HG03135 (cell line): ENCODE measurements at regions not wholly inside any gene's neighbourhood (a gene's known extent, or its start where the extent isn't known, plus 50 kb on each side); places are given as distances from the start of the nearest gene placed in this dataset.

ENCODE experiments used
- ATAC-seq: cut with Tn5 transposase; IDR thresholded peaks from one replicate; pipeline ENCODE4 v1.9.1; 2021; ENCODE audit warnings: mild to moderate bottlenecking, moderate library complexity; ENCODE audit not compliant: unreplicated experiment

DNA sequence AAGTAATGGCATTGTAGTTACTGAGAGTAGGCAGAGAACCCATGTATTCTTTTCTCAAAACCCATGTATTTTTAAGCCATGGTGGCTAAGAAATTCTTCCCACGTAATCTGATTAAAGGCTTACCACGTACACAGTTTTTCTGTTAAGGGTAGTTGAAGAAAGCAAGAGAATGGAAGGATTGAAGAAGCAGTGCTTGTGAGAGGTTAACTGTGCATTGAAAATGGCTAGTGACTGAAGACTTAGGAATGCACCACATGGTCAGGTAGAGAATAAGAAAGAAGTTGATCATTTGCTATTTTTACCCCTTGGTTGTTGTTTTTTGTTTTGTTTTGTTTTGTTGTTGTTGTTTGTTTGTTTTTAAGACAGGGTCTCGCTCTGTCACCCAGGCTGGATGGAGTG lies 178.9 kb upstream of the SNX7 start:
- ATAC-seq: no peak

DNA sequence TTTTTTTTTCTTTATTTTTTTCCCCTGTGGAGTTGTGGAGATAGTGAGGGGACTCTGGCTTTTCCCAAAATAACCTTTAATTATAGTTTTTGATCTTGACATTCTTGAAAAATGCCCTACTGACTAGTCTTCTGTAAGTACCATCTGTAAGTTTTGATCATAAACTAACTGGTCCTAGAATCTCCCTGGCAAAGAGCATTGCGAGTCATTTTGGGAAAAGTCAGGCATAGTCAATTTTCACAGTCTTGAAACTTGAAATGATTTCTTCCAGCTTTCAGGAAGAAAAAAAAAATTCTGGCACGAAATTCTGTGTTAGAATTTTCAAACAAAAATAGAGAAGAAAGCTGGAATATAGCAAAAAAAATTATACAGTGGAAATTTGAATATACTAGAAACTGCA lies 181.2 kb upstream of the SNX7 start:
- ATAC-seq: no peak

DNA sequence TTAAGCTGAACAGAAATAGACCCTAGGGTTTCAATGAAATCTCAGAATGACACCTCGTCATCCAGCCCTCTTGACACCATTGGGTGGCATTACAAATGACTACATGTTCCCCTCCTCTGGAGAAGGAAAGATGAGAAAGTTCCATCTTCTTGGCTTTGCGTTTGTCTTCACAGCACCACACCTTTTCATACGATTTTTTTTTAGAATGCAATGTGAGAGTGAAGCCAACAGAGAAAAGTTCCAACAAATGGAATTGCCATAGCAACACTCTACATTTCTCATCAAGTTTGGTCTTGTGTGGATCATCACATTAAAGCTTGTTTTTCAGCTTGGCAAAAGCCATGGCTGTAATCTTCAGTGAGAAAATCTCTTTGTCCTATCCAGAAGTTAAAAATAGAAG lies 183.4 kb upstream of the SNX7 start:
- no peak for ATAC-seq

DNA sequence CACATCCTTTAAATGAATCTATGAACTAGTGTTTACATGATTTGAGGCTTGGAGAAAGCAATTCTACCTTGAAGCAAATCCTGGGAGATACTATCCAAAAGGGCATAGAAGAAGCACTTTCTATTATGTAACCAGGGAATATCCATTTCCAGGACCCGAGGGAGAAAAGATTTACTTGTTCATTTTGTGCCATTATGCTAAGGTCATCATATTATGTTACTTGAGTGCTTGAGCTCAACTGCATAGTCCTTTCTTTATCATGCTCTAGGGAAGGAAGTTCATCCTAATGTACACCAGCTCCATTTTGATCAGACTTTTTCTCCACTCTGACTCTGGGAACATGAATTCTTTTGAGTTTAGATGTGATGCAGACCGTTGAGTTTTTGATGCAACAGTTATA lies 188.6 kb upstream of the SNX7 start:
- no peak for ATAC-seq

DNA sequence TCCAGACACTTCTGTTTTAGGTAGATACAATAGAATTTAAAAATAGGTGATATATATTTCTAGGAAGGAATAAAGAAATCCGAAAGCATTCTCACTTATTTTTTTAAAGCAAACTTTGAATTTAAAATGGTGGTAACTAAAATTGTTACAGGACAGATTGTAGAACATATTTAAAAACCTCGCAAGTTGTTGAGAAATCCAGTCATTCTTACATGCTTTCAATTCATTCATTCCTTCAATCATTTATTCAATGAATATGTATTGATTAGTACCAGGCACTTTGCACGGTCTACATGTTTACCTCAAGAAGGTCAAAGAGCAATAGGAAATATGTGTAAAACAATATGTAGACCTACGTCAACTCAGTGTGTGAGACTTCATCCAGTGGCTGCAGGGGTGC lies 189.9 kb upstream of the SNX7 start:
- no peak for ATAC-seq

DNA sequence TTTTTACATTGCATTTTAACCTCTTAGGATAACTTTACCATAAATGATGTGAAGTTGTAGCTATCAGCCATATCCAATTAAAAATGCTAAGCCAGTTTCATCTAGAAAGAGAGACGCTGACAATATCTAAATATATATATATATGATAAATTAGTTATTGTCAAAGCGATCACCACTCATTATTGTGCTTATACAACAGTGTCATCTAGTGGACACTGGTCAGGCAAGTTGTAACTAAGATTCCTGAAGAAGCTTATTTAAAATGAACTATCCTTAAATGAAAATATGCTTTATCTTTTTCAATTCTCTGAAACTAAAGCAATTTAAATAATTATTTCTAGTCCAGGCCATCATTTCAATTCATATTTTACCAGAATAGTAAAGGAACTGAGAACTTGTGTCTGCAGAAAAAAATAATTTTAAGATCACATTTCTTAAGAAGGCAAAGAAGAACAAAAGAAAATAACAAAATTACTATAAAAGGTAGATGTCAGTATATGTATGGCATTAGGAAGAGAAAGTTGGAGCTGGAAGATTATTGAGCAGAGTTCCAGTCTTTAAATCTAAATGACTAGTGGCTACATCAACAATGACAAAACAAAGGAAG lies 193.3 kb upstream of the SNX7 start:
- ATAC-seq: no peak

DNA sequence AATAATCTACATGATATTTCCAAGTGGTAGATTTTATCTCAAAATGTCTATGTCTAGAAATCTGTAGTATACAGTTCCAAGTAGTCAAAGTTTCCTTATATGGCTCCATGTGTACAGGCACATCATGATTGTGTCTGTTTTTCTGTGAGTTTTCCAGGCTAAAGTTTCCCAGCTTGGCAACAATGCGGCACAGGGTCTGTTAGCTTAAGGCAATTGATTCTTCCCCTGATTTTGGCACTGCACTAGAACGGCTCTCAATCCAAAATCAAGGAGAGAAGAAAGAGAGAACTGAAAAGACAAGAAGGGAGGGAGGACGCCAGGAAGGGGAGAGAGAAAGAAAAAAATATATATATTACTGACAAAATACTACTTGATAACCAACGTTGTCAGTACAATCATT lies 193.9 kb upstream of the SNX7 start:
- no peak for ATAC-seq

DNA sequence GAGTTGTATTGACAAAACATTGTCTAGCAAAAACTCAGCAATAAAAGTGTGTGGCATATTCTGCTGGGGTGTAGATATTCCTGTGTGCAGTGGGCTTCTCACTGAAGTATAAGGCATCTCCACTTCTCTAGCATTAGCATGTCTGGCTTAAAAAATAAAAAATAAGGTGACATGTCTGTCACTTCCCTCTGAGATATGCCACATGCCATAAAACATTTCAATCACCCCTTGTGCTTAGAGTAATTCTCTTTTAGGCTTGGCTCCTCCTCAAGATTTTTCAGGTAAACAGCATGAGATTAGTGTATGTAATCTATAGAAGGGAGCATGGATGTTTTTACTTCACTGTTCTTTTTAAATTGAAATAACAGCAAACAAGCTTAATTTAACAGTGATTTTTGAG lies 194.4 kb upstream of the SNX7 start:
- ATAC-seq: no peak

DNA sequence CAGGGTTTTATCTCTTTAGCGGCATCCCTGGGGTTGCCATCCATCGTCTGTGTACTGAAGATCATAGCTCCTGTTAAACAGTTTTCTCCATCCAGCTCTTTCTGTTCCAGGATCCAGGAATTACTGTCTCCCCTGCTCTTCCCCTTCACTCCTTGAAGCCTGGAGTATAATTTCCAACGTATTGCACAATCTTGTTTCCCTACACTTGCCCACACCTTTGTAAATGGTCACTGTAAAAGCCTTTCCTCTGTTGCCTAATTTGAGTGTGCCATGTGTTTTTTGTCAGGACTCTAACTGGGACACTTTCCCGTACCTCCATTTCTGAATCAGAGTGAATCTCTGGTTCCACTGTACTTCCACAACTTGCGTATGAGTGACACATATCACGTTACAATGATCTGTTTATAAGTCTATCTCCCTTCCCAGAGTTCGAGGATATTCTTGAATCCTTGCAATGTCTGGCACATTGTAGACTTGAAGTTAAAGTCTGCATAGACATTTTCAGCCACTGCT lies 199.6 kb upstream of the SNX7 start:
- no peak for ATAC-seq

DNA sequence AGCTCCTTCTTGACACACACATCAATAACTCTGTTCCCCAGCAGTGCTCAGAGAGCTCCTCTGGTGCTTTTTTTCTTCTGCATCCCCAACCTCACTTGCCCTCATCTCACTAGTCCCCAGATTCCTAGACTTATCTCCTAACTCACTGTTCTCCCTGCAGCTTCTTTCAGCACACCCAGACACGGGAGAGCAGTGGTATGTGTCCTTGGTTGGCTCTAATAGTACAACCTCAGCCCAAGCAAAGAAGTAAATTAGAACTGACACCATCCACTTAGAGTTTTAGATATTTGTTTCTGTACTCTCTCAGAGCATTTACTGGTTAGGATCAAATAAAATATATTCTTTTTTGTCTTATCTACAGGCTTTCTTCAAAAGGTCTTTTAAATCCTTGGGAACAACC lies 201.4 kb upstream of the SNX7 start:
- ATAC-seq: no peak

DNA sequence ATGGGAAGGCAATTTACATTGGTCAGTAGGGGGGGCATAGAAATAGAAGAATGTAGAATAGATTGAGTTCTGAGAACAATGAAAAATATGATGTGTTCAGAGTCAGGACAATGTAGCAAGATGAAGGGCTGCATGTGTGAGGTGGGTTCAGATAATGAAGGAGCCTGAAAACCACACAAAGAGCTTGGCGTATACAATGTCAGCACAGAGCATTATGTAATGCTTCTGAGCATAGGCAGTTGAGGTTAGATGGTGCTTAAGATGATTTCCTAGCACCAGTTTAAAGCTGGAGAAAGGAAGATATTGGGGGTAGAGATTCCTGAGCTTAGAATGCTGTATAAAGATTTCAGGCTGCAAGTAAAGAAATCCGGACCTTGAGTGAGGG lies 202.0 kb upstream of the SNX7 start:
- no peak for ATAC-seq

DNA sequence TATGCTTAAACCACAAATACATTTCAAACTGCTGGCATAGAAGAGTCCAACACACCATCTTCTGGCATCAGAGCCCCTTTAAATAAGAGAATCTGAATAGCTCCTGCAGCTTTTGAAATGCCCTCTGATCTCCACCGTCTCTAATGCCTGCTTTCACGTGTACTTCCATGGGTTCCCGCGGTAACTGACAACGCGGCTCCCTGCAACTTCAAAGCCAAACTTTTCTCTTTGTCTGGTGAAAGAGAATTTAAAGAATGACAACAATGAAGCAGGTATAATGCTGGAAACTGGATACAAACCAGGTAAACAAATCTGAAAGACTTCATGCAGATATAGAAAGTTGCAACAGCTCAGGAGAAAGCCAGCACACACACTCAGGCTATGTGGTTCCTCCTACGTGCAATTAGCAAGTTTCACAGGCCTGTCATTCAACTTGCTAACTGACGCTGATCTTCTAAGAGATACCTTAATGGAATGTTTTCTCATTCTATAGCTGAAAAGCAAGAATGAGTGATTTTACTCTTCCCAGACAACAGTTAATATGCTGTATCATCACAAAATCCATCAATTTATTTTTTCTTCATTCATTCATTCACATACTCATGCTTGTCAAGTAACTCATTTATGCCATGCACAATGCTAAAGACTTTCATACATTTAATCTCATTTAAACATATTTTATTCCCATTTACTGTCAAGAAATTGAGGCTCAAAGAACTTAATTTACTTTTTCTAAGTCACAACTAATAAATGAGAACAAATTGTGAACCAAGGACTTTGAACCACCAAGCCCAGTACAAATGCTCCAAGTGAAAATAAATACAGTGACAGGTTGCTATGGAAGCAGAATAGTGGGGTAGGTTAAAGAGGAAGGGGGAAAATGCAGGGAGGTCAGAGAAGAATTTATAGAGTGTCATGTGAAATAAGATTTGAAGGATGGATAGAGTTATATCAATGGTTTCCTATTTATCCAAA lies 202.7 kb upstream of the SNX7 start:
- ATAC-seq: no peak

DNA sequence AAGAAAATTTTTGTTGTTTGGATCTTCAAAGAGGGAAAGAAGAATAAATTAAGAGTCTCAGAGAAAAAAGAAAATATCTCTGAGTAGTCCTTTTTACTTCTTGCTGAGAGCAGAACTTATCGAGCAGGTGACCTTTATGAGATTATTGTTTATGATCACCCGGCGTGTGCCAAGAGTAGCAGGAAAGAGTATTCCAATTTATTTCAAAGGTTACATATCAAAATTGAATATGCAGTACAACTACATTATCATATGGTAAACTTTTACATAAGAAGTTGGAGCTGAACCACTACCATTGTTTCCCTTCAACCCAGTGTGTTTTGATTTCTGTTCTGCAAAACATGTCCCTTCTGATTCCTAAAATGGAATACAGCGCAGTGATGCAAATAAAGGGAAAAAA lies 204.3 kb upstream of the SNX7 start:
- ATAC-seq: no peak

DNA sequence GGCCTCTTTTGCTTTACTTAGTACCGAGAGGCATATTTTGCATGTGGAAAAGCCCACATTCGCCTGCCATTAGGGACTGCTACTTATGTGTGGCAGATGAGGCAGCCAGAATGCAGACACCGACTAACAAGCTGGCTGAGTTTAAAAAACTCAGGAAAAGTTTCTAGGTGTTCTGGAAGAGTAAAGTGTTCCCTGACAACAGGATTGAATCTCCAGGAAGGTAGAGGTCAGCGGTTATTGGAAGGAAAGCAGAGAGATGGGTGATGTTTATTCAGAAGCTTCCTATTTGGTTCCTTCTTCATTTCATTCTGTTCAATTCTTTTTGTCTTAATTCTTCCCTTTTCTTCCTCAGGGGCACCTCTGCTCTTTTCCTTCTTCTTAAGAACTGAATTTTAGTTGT lies 206.9 kb upstream of the SNX7 start:
- ATAC-seq: no peak

DNA sequence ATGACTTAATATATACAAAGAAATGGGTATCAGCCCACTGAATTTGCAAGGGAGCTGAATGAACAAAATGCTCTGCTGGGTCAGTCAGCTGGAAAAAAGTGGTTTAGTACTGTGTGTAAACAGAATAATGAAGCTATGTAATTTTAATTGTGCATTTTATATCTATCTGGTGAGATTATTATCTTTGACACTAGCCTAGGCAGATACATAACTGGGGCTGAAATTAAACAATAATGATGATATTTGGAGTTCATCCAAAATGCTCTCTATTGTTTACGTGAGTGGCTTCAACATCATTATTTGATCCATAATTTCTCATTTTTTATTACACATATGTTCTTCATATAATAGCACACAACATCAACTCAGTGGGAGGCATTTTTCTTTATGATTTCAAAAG lies 208.5 kb upstream of the SNX7 start:
- ATAC-seq: no peak

DNA sequence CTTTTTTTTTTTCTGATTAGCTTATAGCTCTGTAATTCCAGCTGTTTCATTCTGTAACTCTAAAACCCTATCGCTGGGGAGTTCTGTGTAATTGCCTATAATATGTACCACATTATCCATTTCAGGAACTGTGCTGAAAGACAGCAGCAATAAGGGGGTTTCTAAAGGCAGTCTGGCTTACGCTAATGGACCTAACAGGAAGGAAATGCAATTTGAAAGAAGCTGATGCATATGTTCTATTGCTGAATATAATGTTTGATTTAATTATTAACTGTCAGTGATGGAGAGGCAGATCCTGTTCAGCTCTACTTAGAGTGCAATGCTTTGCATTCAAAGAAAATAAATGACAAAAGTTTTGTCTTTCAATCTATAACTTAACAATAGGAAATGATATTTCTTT lies 209.4 kb upstream of the SNX7 start:
- ATAC-seq: peak; percentile 74

DNA sequence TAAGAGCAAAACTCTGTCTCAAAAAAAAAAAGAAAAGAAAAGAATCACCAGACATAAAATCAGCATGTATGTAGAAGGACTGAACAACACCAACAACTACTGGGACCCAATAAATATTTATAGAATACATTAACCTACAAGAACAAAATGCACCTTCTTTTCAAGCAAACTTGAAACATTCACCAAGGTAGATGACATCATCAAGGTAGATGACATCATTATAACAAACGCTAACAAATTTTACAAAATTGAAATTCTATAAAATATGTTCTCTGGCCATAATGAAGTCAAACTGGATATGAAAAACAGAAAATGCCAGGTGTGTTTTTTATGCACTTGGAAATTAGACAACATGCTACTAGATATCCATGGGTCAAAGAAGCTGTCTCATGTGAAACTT lies 220.2 kb upstream of the SNX7 start:
- ATAC-seq: no peak

DNA sequence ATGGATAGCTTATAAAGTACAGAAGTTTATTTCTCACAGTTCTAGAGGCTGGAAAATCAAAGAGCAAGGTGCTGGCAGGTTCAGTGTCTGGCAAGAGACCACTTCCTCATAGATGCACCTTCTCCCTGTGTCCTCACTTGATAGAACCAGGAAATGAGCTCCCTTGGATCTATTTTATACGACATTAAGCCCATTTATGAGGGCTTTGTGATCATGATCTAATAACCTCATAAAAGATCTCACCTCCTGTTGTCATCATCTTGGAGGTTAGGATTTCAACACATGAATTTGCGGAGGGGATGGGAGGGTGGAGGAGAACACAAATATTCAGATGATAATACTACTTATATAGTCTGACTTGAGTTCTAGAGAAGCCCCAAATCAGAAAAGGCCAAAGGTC lies 222.1 kb upstream of the SNX7 start:
- no peak for ATAC-seq

DNA sequence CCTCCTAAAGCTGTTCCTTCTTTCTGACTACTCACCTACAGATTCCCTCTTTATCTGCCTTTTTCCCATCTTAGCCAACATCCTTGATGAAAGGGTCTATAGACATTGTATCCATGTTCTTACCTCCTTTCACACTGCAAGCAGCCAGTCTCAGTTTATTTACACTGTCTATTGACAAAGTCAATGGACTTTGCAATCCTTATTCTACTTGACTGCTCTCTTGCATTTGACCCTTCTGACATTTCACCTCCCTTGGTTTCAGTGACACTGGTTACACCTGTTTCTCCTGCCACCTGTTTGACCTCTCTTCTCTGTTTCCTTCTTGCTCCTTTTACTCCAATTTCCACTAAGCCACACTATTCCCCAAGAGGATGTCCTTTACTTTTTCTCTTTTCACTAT lies 224.0 kb upstream of the SNX7 start:
- ATAC-seq: no peak

DNA sequence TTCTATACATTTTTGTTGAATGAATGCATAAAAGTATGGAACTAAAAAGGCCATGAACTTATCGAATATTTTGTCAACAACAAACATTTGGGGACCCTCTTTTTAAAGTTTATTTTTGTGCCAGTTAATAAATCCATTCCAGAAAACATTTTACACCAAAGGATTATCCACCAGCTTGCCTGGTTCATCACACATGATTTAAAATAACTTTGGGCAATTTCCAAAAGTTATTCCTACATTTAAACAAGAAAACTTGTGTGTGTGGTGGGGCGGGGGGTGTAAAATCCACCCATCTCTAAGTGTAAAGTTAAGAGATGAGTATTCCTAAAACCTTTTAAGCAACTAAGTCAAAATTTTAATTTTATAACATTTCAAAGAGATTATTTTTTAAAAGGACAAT lies 224.5 kb upstream of the SNX7 start:
- ATAC-seq: no peak

DNA sequence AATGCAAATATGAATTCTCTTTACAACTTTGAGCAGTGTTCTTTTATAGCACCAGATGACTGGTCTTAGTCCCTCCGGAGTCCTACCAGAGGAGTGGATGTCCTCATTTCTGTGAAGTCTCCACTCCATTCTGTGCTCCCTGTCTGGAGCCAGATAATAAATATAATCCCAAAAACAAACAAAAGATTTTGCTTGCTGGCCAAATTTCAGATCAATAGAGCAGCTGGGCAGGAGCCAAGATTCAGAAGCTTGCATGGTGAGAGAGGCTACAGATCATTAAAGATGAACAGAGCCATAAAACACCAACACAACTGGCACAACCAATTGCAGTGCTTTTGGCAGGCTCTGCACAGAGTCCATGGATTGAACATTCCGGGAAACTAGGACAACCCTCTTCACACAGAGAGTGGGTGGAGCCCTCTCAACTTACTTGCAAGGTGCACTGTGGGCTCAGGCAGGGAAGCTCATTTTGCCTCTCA lies 231.5 kb upstream of the SNX7 start:
- no peak for ATAC-seq

DNA sequence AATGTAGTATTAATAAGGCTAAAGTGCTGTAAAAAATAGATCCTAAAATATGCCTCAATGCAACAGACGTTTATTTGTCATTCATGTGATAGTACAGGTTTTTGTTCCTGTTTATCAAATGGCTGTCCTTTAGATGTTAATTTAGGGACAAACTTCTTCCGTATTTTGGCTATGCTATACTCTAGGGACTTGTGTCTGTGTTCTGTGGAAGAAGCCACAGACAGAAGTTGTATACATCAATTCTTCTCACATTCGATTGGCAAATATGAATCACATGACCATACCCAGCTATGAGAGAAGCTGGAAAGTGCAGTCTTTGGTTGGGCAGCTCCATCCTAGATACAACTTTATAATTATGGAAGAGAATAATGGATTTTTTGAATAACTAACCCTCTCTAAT lies 232.7 kb upstream of the SNX7 start:
- no peak for ATAC-seq
